A673 (cell line): ENCODE measurements at regions not wholly inside any gene's neighbourhood (a gene's known extent, or its start where the extent isn't known, plus 50 kb on each side); places are given as distances from the start of the nearest gene placed in this dataset.
"Not testable (repeated sequence)": the region's sequence is repeated elsewhere in the genome, so short reads cannot be mapped to it uniquely, and the experiment has no call there.

Experiments used
- BruUV-seq: library from RNA; stranded (reverse); fragments of 400-500 nt; replicated peaks from 2 replicates; lab custom pipeline; 2021; lab: Mats Ljungman, UMichigan
- CTCF ChIA-PET: fragments of 300-600 bp; sonication (Branson Sonifier 250); formaldehyde crosslinking; loops from one replicate; lab custom pipeline; 2022; ENCODE audit warnings: antibody characterized with exemption; lab: Charles Lee
- POLR2A ChIA-PET: fragments of 300-600 bp; sonication (Branson Sonifier 250); formaldehyde crosslinking; loops from one replicate; lab custom pipeline; 2022; ENCODE audit warnings: antibody characterized with exemption; ENCODE audit not compliant: low non-redundant PET; lab: Charles Lee
- DNase-seq: peaks from one replicate; pipeline ENCODE4 v3.0.0-alpha.2; 2015; ENCODE audit warnings: low spot score
- H3K27ac ChIP-seq: fragments of 200-600 bp; sonication (generic); 2 replicates; pipeline ENCODE4 v1.5.1; 2016; ENCODE audit warnings: mixed run types, low read depth, mild to moderate bottlenecking, mixed read lengths, antibody characterized with exemption, low read length; ENCODE audit not compliant: poor library complexity, severe bottlenecking
- H3K27me3 ChIP-seq: fragments of 200-600 bp; sonication (generic); replicated peaks from 2 replicates; pipeline ENCODE4 v1.6.1; 2017; ENCODE audit warnings: mixed run types, low read depth, mild to moderate bottlenecking, mixed read lengths, antibody characterized with exemption, low read length; ENCODE audit not compliant: insufficient read depth, poor library complexity
- H3K36me3 ChIP-seq: fragments of 200-600 bp; sonication (generic); 2 replicates; pipeline ENCODE4 v1.6.1; 2016; ENCODE audit warnings: mixed run types, mild to moderate bottlenecking, mixed read lengths, antibody characterized with exemption, low read length; ENCODE audit not compliant: insufficient read depth, poor library complexity, severe bottlenecking
- H3K4me1 ChIP-seq: fragments of 200-600 bp; sonication (generic); 2 replicates; pipeline ENCODE4 v1.6.1; 2017; ENCODE audit warnings: mixed run types, mild to moderate bottlenecking, mixed read lengths, antibody characterized with exemption, low read length; ENCODE audit not compliant: insufficient read depth, poor library complexity, severe bottlenecking
- H3K4me3 ChIP-seq: fragments of 200-600 bp; sonication (generic); 2 replicates; pipeline ENCODE4 v1.5.1; 2016; ENCODE audit warnings: low read depth, mixed run types, mild to moderate bottlenecking, mixed read lengths, low read length; ENCODE audit not compliant: poor library complexity, severe bottlenecking
- H3K9me3 ChIP-seq: fragments of 200-600 bp; sonication (generic); 2 replicates; pipeline ENCODE4 v1.6.1; 2016; ENCODE audit warnings: mixed run types, low read depth, mild to moderate bottlenecking, mixed read lengths, antibody characterized with exemption, low read length; ENCODE audit not compliant: poor library complexity, severe bottlenecking
- EZH2 ChIP-seq: fragments of 200-600 bp; sonication (generic); IDR thresholded peaks from 2 replicates; pipeline ENCODE4 v1.6.1; 2017; ENCODE audit warnings: borderline replicate concordance, low read depth, mild to moderate bottlenecking, mixed read lengths, antibody characterized with exemption, low read length; ENCODE audit not compliant: poor library complexity, severe bottlenecking
- intact Hi-C: fragments of 100-400 bp; cut with micrococcal nuclease; formaldehyde crosslinking; loops from one replicate; pipeline ENCODE4 v1.10.0; 2022; ENCODE audit not compliant: unreplicated experiment
- TF ChIP-seq, protein P1 (sequence below): fragments of 300-800, 200-600 bp; sonication (generic); conservative IDR thresholded peaks from 2 replicates; pipeline ENCODE4 v1.5.1; 2017; ENCODE audit warnings: low read depth, mild to moderate bottlenecking, antibody characterized with exemption, low read length, moderate library complexity, mixed read lengths

GRCh38 chr2:89767058-89767457 lies 1075.6 kb downstream of the RPIA start:
- CTCF ChIA-PET, H3K4me3 ChIP-seq, H3K27ac ChIP-seq, H3K4me1 ChIP-seq, H3K9me3 ChIP-seq, DNase-seq, H3K36me3 ChIP-seq, intact Hi-C loops, POLR2A ChIA-PET, BruUV-seq: not testable (repeated sequence)
- peaks cover 24% of the 10 kb centered on the region for H3K27me3 ChIP-seq

GRCh38 chr2:89767572-89768435 lies 1076.3 kb downstream of the RPIA start:
- H3K4me3 ChIP-seq: no peak overlapping the region
- no peaks in the 10 kb centered on the region for H3K36me3 ChIP-seq
- peak; percentile 40 for TF ChIP-seq EZH2
- TF ChIP-seq, protein P1, sequence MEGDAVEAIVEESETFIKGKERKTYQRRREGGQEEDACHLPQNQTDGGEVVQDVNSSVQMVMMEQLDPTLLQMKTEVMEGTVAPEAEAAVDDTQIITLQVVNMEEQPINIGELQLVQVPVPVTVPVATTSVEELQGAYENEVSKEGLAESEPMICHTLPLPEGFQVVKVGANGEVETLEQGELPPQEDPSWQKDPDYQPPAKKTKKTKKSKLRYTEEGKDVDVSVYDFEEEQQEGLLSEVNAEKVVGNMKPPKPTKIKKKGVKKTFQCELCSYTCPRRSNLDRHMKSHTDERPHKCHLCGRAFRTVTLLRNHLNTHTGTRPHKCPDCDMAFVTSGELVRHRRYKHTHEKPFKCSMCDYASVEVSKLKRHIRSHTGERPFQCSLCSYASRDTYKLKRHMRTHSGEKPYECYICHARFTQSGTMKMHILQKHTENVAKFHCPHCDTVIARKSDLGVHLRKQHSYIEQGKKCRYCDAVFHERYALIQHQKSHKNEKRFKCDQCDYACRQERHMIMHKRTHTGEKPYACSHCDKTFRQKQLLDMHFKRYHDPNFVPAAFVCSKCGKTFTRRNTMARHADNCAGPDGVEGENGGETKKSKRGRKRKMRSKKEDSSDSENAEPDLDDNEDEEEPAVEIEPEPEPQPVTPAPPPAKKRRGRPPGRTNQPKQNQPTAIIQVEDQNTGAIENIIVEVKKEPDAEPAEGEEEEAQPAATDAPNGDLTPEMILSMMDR: no peak
- H3K9me3 ChIP-seq: peaks cover 9% of the 10 kb centered on the region
- H3K4me1 ChIP-seq: no peaks in the 10 kb centered on the region
- no peak overlapping the region for H3K27ac ChIP-seq
- intact Hi-C loops: no loop called here
- ChIA-PET POLR2A (no interaction called here), CTCF (no interaction called here)
- BruUV-seq: no TSS peak
- H3K27me3 ChIP-seq: peaks cover 24% of the 10 kb centered on the region
- peak; percentile 13 for DNase-seq

DNA sequence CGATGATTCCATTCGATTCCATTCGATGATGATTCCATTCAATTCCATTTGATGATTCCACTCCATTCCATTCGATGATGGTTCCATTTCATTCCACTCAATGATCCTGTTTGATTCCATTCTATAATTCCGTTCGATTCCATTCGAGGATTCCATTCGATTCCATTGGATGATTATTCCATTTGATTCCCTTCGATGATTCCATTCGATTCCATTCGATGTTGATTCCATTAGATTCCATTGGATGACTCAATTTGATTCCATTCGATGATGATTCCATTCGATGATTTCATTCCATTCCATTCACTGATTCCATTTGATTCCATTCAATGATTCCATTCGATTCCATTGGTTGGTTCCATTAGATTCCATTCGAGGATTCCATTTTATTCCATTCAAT lies 1084.4 kb downstream of the RPIA start:
- no TSS peak for BruUV-seq
- H3K27me3 ChIP-seq: no peaks in the 10 kb centered on the region
- CTCF ChIA-PET: no interaction called here
- TF ChIP-seq, protein P1: no peak
- no peak for TF ChIP-seq EZH2
- no peaks in the 10 kb centered on the region for H3K36me3 ChIP-seq
- intact Hi-C loops: no loop called here
- H3K9me3 ChIP-seq: peaks cover 63% of the 10 kb centered on the region
- POLR2A ChIA-PET: no interaction called here
- H3K4me3 ChIP-seq: no peak overlapping the region
- no peak for DNase-seq
- H3K4me1 ChIP-seq: no peaks in the 10 kb centered on the region
- H3K27ac ChIP-seq: no peak overlapping the region
